Stomach (tissue), 4 donors: ENCODE measurements at regions not wholly inside any gene's neighbourhood (a gene's known extent, or its start where the extent isn't known, plus 50 kb on each side); places are given as distances from the start of the nearest gene placed in this dataset.

Experiments used
- CTCF ChIP-seq, 7 experiments: fragments of 450-650 bp in 4 of 7; fragments of 200-600 bp in 3 of 7; sonication (generic) in 3 of 7; IDR thresholded peaks; one replicate each; pipeline ENCODE4 v1.5.1; 2016 to 2019; ENCODE audit warnings: antibody characterized with exemption in 7 of 7, control low read depth in 2 of 7, mild to moderate bottlenecking in 1 of 7
- POLR2AphosphoS5 ChIP-seq, 3 donors: sonication (generic); formaldehyde crosslinking; IDR thresholded peaks; one replicate each; pipeline ENCODE4 v1.6.1; 2016; ENCODE audit warnings: antibody characterized with exemption in 3 of 3

- no peak for TF ChIP-seq CTCF (IDR thresholded peaks at IDR 0.05)
- TF ChIP-seq POLR2AphosphoS5 (IDR thresholded peaks at IDR 0.05) = no peak
Observed at GRCh38 chr20:24771542-24772061, 177.5 kb upstream of the CST7 start.
